ENCODE measurements at regions not wholly inside any gene's neighbourhood (a gene's known extent, or its start where the extent isn't known, plus 50 kb on each side); places are given as distances from the start of the nearest gene placed in this dataset.

DNA sequence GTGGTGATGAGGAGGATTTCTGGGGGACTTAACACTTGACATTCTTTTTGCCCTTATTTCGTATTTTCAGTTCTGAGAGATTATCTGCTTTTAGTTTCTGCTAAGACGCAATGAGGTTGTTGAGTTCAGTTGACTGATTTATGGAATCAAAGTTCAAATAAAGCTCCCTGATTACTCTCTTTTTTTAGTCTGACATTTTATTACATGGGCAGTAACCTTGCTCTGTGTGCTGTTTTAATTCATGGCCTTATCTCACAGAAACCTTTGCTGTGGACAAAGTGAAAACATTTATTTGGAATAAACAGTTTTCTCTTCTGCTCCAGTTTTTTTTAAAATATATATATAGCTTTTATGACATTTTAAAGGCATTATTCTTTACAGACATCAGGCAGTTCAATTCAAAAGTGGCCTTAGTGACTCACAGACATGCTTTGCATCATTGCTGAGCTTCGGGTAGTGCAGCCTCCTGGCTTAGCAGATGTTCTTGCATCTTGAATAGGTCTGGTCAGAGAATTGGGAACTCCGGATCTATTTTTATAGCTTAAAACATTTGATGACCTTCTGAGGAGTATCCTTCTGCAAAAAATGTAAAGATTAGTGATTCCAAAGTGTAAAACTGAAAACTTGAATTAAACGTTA is 162.9 kb downstream of the FAM170A start:
- no peak for DNase-seq

DNA sequence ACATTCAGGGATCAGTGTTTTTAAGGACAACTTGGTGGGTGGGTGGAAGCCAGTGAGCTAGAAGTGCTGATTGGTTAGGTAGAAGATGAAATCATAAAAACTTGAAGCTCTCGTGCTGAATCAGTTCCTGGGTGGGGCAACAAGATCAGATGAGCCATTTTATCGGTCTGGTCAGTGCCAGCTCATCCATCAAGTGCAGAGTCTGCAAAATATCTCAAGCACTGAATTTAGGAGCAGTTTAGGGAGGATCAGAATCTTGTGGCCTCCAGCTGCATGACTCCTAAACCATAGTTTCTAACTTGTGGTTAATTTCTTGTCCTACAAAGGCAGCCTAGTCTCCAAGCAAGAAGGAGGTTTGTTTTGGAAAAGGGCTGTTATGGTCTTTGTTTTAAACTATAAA is 166.4 kb downstream of the FAM170A start:
- DNase-seq: no peak

DNA sequence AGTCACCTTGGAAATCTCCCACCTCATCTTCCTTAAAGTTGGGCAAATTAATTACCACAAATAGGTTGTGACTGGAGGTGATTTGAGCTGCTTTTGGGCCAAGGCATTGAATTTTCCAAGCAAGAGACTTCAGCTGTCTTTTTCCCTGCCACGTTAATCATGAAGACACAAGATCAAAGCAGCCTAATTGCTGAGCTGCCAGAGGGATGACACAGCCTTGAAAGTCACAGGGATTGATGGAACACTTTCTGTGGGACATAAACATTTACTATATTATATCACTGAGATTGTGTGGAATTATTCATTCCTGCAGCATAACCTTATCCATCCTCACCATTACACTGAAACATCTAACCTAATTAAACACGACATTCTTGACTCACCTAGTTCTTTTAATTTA is 172.2 kb downstream of the FAM170A start:
- no peak for DNase-seq

DNA sequence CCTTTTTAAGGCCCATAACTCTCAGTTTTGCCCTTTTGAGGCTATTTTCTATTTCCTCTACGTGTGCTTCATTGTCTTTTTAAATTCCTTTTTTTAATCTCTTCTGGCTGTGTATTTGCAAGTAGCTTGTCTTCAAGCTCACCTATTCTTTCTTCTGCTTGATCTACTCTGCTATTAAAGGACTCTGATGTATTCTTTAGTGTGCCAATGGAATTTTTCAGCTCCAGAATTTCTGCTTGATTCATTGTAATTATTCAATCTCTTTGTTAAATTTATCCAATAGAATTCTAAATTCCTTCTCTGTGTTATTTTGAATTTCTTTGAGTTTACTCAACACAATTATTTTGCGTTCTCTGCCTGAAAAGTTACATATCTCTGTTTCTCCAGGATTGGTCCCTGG is 178.7 kb downstream of the FAM170A start:
- DNase-seq: no peak

DNA sequence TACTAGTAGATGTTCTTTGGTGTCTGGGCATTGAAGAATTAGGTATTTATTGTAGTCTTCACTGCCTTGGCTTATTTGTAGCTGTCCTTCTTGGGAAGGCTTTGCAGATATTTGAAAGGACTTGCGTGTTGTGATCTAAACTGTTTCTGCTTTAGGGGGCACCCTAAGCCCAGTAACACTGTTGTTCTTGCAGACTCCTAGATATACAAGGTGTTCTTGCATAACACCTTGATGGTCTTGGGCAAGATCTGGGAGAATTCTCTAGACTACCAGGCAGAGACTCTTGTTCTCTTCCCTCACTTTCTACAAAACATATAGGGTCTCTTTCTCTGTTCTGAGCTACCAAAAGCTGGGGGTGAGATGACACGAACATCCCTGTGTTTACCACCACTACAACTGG is 179.1 kb downstream of the FAM170A start:
- DNase-seq: no peak

DNA sequence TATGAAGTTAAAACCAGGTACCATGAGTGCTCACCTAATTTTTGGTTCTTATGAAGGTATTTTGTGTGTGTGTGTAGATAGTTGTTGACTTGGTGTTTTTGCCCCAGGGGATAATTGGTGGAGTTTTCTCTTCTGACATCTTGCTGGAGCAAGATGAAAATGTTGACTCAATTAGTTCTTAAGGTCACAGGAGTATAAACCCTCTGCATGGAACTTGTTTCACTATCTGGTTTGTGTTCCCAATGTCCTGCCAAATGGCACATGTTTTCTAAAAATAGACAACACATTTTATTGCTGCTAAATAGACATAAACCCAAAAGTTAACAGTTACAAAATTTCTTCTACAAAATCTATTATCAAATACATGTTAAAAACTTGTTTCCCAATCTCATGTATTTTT is 180.9 kb downstream of the FAM170A start:
- no peak for DNase-seq

DNA sequence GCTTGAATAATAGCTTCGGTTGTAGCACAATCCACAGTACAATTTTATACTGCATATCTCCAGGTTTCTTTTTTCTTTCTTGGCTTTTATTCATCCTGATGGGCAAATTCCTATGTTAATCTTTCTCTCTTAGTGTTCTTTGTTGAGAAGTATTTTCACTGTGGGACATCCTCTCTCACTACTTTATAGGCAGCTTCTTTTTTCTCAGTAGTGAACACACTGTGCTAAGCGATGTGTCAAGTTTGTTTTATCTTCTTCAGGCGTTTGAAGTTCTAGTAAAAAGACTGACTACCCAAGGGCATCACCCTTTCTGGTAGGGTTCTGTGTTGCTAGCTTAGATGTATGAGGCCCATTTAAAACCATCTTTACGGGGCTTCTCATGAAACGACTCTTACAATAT is 182.1 kb downstream of the FAM170A start:
- no peak for DNase-seq

DNA sequence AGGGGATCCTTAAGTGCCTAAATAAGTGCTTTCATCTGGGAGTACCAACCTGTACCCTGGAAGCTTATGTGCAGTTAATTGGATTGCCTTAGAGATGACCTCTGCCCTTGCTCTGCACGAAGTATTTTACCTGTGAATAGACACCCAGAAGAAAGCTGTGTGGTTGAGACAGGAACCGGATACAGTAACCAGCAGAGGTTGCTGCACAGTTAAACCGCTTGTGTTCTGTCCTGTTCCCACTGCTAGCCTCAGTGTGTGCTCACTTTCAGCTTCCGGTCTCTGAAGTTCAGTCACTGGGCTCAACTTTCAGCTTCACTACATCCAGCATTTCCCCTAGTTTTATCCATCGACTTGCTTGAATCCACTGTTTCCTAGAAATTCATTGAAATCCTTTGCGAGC is 185.3 kb downstream of the FAM170A start:
- DNase-seq: no peak

DNA sequence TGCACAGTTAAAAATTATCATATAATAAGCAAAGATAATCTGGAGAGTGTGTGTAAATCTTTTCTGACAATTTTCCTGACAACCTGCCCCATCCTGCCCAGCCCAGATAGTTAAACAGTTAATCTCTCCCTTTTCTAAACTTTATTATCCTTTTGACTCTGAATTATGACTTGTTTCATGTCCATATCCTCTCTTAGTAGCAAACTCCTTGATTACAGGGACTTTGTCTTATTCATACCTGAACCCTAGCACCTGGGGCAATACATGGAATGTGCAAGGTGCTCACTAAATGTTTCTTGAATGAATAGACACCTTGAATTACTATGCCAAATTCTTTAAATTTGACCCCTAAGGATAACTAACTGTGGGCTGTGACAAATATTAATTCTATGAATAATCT is 186.7 kb downstream of the FAM170A start:
- DNase-seq: no peak

DNA sequence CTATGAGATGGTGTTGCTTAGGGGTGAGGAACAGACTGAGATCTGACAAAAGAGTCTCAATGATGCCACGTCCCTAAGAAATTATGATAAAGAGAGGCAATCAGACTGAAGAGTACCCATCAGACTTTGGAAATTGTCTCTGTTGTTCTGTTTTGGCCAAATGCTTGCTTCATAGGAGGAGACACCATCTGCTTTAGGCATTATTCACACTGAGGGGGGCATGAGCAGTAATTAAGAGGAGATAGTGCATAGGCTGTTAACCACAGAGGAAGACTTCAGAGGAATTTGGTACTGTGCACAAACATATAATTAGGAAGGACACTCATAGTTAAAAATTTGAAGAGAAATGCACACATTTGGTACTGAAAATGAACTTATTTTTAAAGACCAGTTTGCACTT is 190.7 kb downstream of the FAM170A start:
- no peak for DNase-seq

DNA sequence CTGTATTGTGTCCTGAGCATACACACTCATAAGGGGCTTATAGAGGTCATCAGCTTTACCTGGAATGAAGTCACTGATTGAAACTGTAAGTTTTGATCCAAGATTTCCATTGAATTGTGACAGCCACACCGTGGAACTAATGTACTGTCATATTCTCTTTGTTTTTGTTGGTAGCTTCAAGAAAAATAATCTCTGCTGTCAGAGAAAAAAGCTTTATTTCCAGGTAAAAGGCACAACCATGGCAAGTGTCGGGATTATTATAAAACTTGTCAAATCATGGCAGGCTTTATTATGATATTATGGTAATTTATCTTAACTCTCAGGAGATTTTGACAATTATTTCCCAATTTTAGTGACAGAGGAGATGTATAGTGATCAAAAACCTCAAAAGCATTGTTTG is 191.2 kb downstream of the FAM170A start:
- DNase-seq: no peak

DNA sequence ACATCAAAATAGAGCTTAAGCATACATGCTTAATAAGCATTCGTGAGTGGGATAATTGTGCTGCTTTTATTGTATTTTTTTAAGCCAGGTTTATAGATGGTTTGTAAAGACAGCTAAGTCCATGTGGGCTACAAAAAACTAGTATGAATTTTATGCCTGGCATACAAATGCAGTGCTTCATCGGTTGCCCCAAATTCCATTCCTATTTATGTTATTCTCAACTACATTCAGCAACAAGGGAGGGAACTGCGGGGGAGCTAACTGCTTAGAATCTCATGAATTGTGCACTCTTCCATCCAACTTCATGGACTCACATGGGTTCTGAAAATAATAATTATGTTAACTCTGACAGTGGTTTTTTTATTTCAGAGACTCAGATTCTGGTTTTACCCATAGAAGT is 199.2 kb downstream of the FAM170A start:
- DNase-seq: no peak

DNA sequence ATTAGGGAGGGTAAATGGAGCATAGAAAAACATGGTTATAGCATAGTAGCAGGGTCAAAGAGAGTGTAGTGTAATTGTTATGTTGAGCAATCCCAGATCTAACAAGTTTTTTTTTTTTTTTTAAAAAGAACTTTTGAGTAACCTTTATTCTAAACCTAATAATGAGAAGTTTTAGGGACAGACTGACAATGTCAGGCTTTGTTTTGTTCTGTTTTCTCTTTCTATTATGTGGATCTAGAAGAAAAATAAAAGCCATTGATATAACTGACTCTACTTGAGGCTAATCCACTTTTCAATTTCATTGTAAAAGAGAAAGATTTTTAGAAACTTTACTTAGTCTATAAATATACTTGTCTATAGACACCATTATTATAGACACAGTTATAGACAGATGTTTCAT is 200.0 kb downstream of the FAM170A start:
- DNase-seq: no peak

DNA sequence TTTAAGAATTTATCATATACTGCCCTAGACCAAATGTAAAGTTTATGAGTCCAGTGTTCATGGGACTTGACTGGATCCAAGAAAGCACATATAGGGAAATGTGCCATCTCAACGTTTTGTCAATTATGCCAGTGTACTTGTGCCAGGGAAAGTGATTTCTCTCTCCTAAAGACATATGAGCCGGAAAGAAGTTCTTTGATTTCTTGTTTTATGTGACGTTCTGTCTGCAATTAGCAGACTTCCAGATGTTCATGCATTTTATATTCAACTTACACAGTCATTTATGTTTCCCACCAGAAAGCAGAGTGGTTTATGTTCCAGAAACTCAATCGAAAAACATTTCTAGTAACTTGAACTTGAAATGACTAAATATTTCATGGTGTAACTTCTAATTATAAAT is 203.8 kb downstream of the FAM170A start:
- no peak for DNase-seq

DNA sequence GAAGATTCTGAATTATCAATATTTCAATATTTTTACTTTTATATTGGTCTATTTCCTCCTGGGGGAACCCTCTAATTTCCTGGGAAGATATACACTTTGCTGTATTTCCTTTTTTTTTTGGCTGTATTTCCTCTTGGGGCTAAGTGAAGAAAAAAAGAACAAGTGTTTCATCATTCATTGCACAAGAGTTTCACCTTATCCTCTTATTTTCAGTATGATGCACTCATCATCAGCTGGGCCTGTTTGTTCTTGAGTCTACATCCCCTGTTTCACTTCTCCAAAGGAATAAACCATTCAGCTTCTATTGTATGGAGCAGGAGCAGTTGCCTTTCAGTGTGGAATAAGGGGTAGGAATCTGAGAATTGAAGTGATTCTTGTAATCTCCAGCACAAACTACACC is 210.8 kb downstream of the FAM170A start:
- DNase-seq: no peak

DNA sequence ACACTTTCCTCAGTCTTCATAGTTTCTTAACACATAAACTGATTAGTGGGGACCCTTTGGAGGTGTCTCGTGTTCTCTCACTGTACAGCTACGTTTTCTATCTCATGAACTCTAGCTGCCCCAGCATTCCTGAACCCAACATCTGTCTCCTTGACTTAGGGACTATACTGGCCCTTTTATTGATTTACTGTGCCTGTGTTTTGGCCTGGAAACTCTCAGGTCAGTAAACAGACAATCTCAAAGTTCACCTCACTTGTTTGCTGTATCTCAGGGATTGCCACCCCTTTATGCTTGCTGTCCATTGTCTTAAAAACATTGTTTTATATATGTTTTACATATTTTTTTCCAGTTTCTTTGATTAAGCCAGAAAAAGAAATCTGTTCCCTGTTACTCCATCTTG is 222.8 kb downstream of the FAM170A start:
- DNase-seq: no peak

DNA sequence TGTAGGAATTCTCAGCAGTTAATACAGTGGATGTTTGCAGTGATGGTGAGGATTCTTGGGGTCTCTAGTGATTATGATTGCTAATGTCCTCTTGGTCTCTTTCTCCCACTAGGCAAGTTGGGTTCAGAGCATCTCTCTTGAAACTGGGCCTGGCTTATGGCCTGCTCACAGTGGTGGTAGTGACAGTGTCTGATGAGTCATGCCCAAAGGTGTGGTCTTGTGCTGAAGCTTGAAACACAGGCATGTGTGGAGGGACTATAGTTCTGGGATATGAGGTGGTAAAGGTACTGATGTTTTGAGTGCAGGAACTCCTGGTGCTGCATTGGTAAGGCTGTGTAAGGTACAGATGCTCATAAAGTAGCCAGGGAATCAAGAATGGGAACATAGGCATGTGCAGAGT is 231.1 kb downstream of the FAM170A start:
- peak; percentile 49 for DNase-seq

DNA sequence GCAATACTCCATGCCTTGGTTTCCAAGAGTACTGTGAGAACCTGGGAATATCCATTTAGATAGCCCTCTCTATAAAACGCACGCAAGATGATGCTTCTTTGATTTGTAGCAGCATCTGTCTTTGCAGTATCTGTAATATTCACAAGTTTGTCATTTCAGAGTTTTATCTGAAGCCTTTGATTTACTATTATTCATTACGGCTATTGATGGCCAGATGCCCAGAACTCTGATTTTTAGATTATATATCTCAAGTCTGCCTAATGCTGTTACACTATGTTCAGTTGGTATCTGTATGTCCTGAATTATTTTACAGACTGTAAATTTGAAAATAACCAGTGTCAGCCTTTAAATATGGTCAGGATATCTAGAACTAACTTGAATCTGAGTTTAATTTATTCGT is 233.3 kb downstream of the FAM170A start:
- DNase-seq: no peak

DNA sequence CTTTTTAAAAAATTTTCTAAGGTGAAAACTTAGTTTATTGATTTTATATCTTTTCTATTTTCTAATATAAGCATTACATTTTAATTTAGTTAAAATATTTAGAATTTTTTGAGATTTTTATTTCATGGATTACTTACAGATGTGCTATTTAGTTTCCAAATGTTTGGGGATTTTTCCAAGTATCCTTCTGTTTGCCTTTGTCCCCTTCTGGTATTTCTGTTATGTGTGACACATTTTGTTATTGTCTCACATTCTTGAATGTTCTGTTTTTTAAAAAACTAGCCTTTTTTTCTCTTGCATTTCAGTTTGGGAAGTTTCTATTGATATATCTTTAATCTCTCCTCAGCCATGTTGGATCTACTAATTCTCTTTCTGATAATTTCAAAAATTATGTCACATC is 234.9 kb downstream of the FAM170A start:
- DNase-seq: no peak

DNA sequence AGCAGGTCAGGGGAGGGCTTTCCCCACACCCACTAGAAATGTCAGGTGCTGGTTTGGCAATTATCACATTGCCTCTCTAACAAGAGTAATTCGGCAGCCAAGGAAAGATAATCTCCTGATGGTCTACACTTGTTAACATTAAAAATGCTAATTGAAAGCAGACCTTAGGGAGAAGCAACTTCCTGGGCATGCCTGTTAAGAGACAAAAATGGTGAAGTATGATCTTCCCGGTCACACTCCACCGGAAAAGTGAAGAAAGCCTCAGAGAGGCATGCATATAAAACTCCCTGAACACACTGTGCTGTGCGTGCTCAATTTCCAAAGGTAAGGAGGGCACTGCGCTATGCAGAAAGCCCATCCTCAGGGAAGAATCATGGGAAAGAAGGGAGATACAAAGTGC is 244.3 kb downstream of the FAM170A start:
- no peak for DNase-seq

DNA sequence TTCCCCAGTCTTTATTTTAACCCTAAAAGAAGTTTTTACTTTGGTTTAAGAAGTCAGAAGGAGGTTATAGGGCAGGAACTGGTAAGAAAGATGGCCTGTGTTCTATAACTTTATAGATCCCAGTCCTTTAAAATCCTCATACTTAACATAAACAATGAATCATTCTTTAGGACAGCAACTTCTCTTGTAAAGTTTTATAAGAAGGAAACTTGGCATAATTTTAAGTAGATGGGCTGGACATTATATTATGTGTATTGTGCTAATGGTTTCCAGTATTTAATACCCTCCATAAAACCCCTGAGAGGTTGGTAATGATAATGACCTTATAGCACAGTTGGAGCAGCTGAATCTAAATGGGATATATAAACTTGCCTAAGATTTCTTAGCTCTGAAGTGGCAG is 247.2 kb downstream of the FAM170A start:
- no peak for DNase-seq

DNA sequence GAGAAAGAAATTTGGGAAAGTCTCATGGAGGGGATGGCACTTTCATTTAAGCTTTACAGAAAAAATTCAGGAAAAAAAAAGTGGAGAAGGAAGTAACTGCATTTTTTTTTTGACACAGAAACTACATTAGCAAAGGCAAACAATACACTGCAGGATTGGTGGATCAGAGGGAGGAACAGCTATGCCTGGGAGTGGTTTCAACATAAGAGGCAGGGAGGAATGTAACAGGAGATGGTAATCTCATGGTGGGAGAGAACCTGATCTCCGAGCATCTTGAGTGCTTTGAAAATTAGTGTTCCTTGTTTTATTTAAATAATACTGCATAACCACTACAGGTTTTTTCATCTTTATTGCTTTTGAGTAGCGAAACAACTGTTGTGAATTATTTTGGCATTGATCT is 249.4 kb downstream of the FAM170A start:
- DNase-seq: peak; percentile 59

DNA sequence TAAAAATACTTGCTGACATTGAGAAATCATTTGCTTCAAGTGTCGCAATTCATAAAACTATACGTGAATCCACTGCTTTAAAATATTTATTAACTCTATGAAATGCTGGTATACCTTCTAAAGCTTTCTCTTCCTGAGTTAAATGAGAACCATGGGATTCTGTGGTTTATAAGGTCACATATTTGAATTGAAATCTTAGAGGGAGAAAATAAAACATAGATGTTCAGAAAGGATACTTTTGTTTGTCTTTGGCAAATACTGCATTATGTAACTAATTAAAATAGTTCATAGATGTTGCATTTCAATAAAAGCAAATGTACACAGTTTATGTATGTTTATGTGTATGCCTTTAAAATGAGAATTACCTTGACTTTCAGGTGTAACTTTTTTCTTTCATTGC is 250.1 kb downstream of the FAM170A start:
- DNase-seq: no peak

DNA sequence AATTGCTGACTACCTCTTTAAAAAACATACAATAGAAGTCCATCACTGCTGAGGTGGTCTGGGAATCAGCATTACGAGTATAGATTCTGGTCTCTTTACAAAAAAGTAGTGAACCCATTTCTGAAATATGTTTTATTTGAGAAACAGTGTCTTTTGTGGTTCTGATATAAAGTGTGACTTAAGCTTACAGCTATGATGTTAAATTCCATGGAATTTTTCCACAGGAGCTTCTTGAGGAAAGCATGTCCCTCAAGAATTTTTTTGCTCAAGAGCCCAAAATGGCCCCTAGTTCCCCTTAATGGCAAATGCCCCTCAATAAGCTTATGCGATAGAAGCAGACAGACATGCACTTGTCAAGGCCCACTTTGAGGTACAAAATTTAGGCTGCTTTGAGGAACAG is 265.7 kb downstream of the FAM170A start:
- DNase-seq: no peak

DNA sequence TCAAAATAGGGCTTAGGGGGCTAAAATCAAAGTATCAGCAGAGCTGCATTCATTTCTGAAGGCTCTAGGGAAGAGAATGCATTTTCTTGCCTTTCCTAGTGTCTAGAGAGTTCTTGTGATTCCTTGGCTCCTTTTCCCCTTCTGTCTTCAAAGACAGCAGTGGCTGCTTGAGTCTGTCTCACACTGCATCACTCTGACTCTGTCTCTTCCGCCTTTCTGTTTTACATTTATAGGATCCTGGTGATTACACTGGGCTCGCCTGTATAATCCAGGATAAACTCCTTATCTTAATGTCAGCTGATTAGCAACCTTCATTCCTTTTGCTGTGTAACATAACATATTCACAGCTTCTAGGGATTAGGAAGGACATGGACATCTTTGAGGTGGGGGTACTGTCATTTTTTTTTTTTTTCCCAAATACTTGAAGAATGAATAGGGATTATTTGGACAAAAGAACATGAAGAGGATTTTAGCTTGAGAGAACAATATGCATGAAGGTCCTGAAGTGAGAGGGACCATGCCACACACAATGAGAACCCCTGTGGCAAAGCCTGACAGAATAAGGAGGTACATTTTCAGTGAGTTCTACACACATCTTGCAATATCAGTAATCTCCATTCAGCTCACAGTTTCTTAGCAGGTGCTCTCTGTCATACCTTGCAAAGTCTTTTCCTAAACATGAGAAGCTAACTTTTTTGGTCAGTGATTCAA is 267.6 kb downstream of the FAM170A start:
- DNase-seq: no peak
